GM19438 (cell line): ENCODE measurements at regions not wholly inside any gene's neighbourhood (a gene's known extent, or its start where the extent isn't known, plus 50 kb on each side); places are given as distances from the start of the nearest gene placed in this dataset.
"Not testable (repeated sequence)": the region's sequence is repeated elsewhere in the genome, so short reads cannot be mapped to it uniquely, and the experiment has no call there.

ENCODE experiments used
- ATAC-seq: cut with Tn5 transposase; IDR thresholded peaks from one replicate; pipeline ENCODE4 v1.9.1; 2021; ENCODE audit warnings: low read depth; ENCODE audit not compliant: unreplicated experiment

- ATAC-seq = no peak
Measured at GRCh38 chr4:1572964-1573720, 111.0 kb downstream of the FAM53A start.

GRCh38 chr4:1572521-1572920 is 111.6 kb downstream of the FAM53A start:
- ATAC-seq = no peak

- ATAC-seq = no peak
Measured at GRCh38 chr4:1572010-1572385, 112.1 kb downstream of the FAM53A start.

- no peak for ATAC-seq
Measured at GRCh38 chr4:1571165-1572009, 112.7 kb downstream of the FAM53A start.

- no peak for ATAC-seq
Measured at GRCh38 chr4:1570291-1571164, 113.6 kb downstream of the FAM53A start.

- no peak for ATAC-seq
Measured at GRCh38 chr4:1569461-1570151, 114.5 kb downstream of the FAM53A start.

GRCh38 chr4:1568855-1569460 is 115.2 kb downstream of the FAM53A start:
- ATAC-seq = no peak

- ATAC-seq = no peak
Measured at GRCh38 chr4:1567808-1568581, 116.1 kb downstream of the FAM53A start.

GRCh38 chr4:1567519-1567807 is 116.7 kb downstream of the FAM53A start:
- ATAC-seq = no peak

GRCh38 chr4:1566838-1567518 is 117.1 kb downstream of the FAM53A start:
- no peak for ATAC-seq

- not testable (repeated sequence) for ATAC-seq
Measured at GRCh38 chr4:1566301-1566837, 117.7 kb downstream of the FAM53A start.

- ATAC-seq = no peak
Measured at GRCh38 chr4:1565598-1566295, 118.4 kb downstream of the FAM53A start.

GRCh38 chr4:1564535-1565375 is 119.4 kb downstream of the FAM53A start:
- ATAC-seq = no peak

GRCh38 chr4:1563768-1564485 is 120.2 kb downstream of the FAM53A start:
- no peak for ATAC-seq

GRCh38 chr4:1563241-1563640 is 120.9 kb downstream of the FAM53A start:
- ATAC-seq = no peak

GRCh38 chr4:1562771-1563170 is 121.3 kb downstream of the FAM53A start:
- ATAC-seq = no peak
